Left lobe of liver (tissue), 2 donors: ENCODE measurements at regions not wholly inside any gene's neighbourhood (a gene's known extent, or its start where the extent isn't known, plus 50 kb on each side); places are given as distances from the start of the nearest gene placed in this dataset.
"Not testable (repeated sequence)": the region's sequence is repeated elsewhere in the genome, so short reads cannot be mapped to it uniquely, and the experiment has no call there.

Experiments
- ATAC-seq: fragments of 200-7000 bp; cut with Tn5 transposase; one replicate; pipeline ENCODE4 v1.9.1; 2020; ENCODE audit warnings: mild to moderate bottlenecking, moderate library complexity
- DNase-seq: peaks from one replicate; pipeline ENCODE4 v3.0.0-alpha.2; 2020; ENCODE audit warnings: low spot score
- donor health status: DM: no; HTN: no; CAD: no; lungs with moderate emphysema.
- donor health status: DM: no; HTN: yes; CAD: no.

GRCh38 chr5:13250464-13251291, 693.8 kb downstream of the DNAH5 start:
- no peak for DNase-seq

GRCh38 chr5:13249854-13250253, 694.6 kb downstream of the DNAH5 start:
- ATAC-seq (no peak), DNase-seq (no peak)

More at GRCh38 chr5:13250464-13251291, 693.8 kb downstream of the DNAH5 start:
- peak; percentile 50 for ATAC-seq

GRCh38 chr5:13248253-13248652, 696.2 kb downstream of the DNAH5 start:
- DNase-seq (no peak), ATAC-seq (no peak)

GRCh38 chr5:13246053-13246452, 698.4 kb downstream of the DNAH5 start:
- DNase-seq: no peak
- ATAC-seq: no peak

DNA sequence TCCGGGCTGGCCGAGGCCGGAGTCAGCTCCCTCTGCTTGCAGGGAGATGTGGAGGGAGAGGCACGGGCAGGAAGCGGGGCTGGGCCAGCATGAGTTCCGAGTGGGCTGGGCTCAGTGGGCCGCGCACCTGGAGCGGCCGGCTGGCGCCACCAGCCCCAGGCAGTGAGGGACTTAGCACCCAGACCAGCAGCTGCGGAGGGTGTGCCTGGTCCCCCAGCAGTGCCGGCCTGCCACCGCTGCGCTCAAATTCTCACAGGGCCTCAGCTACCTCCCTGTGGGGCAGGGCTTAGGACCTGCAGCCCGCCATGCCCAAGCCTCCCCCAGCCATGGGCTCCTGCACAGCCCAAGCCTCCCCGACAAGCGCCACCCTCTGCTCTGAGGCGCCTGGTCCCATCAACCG, 700.3 kb downstream of the DNAH5 start:
- ATAC-seq (no peak), DNase-seq (no peak)

GRCh38 chr5:13227513-13227912, 717.0 kb downstream of the DNAH5 start:
- ATAC-seq (no peak), DNase-seq (no peak)

GRCh38 chr5:13218518-13218917, 726.0 kb downstream of the DNAH5 start:
- peak; percentile 74 for ATAC-seq
- DNase-seq: no peak

DNA sequence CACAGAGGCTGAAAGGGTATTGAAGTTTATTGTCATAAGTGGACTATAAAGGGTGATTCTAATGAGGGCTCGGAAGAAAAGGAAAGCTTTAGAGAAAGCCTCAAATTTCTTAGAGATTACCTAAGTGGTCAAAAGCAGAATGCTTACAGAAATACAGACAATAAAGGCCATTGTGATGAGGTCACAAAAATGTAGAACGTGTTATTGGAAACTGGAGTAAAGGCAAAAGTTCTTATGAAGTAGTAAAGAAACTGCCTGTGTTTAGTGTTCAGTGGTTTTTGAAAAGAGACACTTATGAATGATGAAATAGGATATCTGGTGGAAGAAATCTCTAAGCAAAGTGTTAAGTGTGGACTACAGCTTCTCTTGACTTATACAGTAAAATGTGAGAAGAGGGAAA, 726.9 kb downstream of the DNAH5 start:
- no peak for ATAC-seq
- no peak for DNase-seq

- no peak for ATAC-seq
Measured at GRCh38 chr5:13215806-13216205, 728.7 kb downstream of the DNAH5 start.

GRCh38 chr5:13215370-13215769, 729.1 kb downstream of the DNAH5 start:
- no peak for DNase-seq
- no peak for ATAC-seq

More at GRCh38 chr5:13215806-13216205, 728.7 kb downstream of the DNAH5 start:
- no peak for DNase-seq

DNA sequence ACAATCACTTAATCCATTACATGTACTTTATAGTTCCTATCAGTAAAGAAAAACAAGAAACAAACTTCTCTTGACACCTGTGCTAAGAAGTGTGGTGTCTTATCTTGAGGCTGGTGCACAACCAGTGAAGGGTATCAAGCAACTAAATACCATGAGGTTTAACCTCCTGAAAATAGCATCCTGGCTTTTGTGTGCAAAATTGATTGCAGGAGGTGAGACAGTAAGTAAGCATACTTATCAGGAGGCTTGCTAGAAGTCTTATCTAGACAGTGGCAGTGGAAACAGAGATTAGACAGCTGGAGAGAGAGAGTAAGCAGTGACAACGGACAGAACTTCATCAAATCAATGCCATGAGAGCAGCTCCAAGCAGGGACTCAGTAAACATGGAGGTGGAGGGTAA, 730.3 kb downstream of the DNAH5 start:
- DNase-seq: no peak

DNA sequence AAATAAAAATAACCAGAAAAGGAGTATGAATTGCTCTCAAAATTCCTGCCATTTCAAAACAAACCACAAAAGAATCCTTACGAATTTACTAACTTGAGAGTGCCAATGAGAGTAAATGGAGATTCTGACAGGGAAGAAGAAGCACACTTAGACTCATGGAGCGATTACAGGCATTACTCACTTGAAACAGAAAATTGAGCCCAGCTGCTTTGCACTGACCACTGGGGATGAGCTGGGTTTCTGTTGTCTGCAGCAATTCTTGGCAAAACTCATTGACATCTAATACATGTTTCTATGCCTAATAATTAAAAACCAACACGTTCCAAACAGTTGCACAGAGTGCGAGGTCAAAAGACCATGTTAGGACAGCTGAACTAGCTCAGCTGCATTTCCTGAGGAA, 731.6 kb downstream of the DNAH5 start:
- ATAC-seq: no peak
- DNase-seq: no peak

More for the DNA sequence above, 730.3 kb downstream of the DNAH5 start:
- ATAC-seq: no peak

DNA sequence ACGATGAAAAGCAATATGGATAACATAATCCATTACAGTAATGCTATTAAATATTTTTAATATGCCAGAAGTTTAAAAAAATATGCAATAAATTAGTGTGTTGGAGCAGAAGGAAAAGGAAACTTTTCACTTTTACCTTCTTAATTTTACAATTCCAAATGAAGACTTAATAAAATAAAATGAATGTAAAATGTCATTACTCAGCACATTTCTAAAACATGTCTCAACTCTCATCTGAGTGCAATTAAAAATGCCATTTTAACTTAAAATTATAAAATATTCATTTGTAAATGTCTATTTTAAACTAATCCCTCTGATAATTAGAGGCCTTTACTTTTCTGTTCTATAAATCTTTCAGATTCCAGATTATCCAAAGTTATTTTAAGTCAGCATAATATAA, 733.4 kb downstream of the DNAH5 start:
- DNase-seq (no peak), ATAC-seq (no peak)

- no peak for ATAC-seq
- no peak for DNase-seq
Measured at GRCh38 chr5:13207112-13207511, 737.4 kb downstream of the DNAH5 start.

- DNase-seq (no peak), ATAC-seq (no peak)
Measured at GRCh38 chr5:13201022-13201421, 743.5 kb downstream of the DNAH5 start.

- not testable (repeated sequence) for ATAC-seq, DNase-seq
Measured at GRCh38 chr5:13198226-13198625, 746.3 kb downstream of the DNAH5 start.

GRCh38 chr5:13189532-13189931, 755.0 kb downstream of the DNAH5 start:
- no peak for DNase-seq
- no peak for ATAC-seq

DNA sequence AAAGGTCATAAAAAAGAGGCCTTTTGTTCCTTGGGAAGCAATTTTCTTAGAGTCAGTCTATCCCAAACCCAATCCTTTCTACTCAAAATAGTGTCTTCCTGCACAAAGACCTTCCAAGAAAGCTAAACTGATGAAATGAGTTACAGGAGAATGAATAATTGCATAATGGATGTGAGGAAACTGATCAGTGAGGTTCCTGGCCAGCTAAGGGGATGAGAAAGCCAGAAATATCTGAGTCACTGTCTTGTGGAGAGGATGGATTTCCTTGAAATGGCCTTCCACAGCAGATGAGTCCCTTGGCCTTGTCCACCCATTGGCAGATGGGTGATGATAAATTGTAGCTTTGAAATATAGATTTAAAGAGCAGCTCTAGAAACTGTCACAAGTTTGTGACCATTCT, 756.1 kb downstream of the DNAH5 start:
- DNase-seq: no peak
- ATAC-seq: no peak

- DNase-seq: no peak
- no peak for ATAC-seq
Measured at GRCh38 chr5:13187186-13187585, 757.3 kb downstream of the DNAH5 start.

- no peak for ATAC-seq
- no peak for DNase-seq
Measured at GRCh38 chr5:13186177-13186576, 758.3 kb downstream of the DNAH5 start.

DNA sequence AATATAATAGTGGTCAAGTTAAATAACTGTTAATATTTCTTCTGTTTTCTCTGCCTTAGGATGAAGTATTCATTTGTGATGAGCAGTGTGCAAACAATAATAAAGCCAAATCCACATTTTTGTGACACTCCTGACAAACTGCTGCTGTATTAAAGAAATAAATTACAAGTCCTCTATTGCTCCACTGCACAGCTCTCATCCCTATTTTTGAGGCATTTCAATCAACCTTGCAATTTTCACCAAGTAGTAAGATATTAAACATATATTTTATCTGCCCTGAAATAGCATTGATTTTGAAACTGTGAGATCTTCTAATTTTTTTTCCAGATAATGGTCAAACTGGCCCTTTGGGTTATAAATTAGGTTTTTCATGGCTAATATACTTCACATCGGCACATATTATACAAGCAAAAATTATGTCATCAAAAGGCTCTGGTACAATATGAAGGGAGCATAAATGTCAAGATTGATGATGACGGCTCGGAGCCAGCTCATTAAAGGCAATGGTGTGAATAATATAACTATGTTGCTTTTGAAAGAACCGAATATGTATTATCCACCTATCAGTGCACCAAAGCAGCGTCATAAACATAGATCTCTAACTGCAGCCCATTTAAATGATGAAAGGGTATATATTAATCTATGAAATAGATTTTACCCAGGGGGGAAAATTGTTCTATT, 764.9 kb downstream of the DNAH5 start:
- DNase-seq: no peak

GRCh38 chr5:13143630-13144029, 800.9 kb downstream of the DNAH5 start:
- DNase-seq: no peak
- no peak for ATAC-seq

More for the DNA sequence above, 764.9 kb downstream of the DNAH5 start:
- no peak for ATAC-seq
